HCT116 (cell line): ENCODE measurements at regions not wholly inside any gene's neighbourhood (a gene's known extent, or its start where the extent isn't known, plus 50 kb on each side); places are given as distances from the start of the nearest gene placed in this dataset.

ENCODE experiments used
- ATAC-seq: fragments of 200-7000 bp; cut with Tn5 transposase; 2 replicates; pipeline ENCODE4 v1.9.1; 2020; ENCODE audit warnings: mild to moderate bottlenecking, moderate library complexity
- BruUV-seq: library from RNA; stranded (reverse); fragments of 400-500 nt; replicated peaks from 2 replicates; lab custom pipeline; 2021; lab: Mats Ljungman, UMichigan
- CTCF ChIA-PET: fragments of 300-600 bp; sonication (Branson Sonifier 250); formaldehyde crosslinking; loops from one replicate; lab custom pipeline; 2021; ENCODE audit warnings: antibody characterized with exemption; lab: Charles Lee
- POLR2A ChIA-PET: fragments of 300-600, 350-600 bp; sonication (Branson Sonifier 250); formaldehyde crosslinking; loops from one replicate; lab custom pipeline; 2021; ENCODE audit warnings: antibody characterized with exemption; lab: Charles Lee
- RAD21 ChIA-PET, 2 experiments: fragments of 300-600 bp; sonication (Branson Sonifier 250); formaldehyde crosslinking; loops; one replicate each; lab custom pipeline; 2023; ENCODE audit warnings: low total read pairs in 2 of 2; ENCODE audit not compliant: uncharacterized antibody in 2 of 2, unreplicated experiment in 2 of 2, low non-redundant PET in 1 of 2; lab: Charles Lee
- DNase-seq: peaks from one replicate; pipeline ENCODE4 v3.0.0-alpha.2; 2010; ENCODE audit warnings: low read depth, low spot score
- H2AFZ ChIP-seq: fragments of 200-600 bp; shearing (Covaris generic), sonication (generic); 2 replicates; pipeline ENCODE4 v1.6.1; 2017; ENCODE audit warnings: low read depth, mixed run types, mixed read lengths, antibody characterized with exemption, low read length; ENCODE audit not compliant: poor library complexity, severe bottlenecking
- H3K27ac ChIP-seq: 2 replicates; pipeline ENCODE4 v1.5.1; 2012; ENCODE audit warnings: low read depth, low read length
- H3K27me3 ChIP-seq: fragments of 200-600 bp; sonication (generic); 2 replicates; pipeline ENCODE4 v1.6.1; 2016; ENCODE audit warnings: mixed run types, low read length, mixed read lengths; ENCODE audit not compliant: insufficient read depth
- H3K36me3 ChIP-seq, 2 experiments: fragments of 200-500 bp in 1 of 2; fragments of 200-600 bp in 1 of 2; sonication (Bioruptor generic) in 1 of 2; sonication (generic) in 1 of 2; 2 replicates each; pipeline versions ENCODE4 v1.5.1 to v1.6.1; 2014 to 2016; ENCODE audit warnings: low read length in 2 of 2, inconsistent platforms in 1 of 2, mixed read lengths in 1 of 2, mixed run types in 1 of 2; ENCODE audit not compliant: insufficient read depth in 2 of 2, control insufficient read depth in 1 of 2
- H3K4me1 ChIP-seq, 2 experiments: fragments of 200-600 bp in 1 of 2; sonication (generic) in 1 of 2; 2 replicates each; pipeline versions ENCODE4 v1.5.1 to v1.6.1; 2012 to 2017; ENCODE audit warnings: low read length in 2 of 2, inconsistent platforms in 1 of 2, mild to moderate bottlenecking in 1 of 2, mixed read lengths in 1 of 2, mixed run types in 1 of 2, moderate library complexity in 1 of 2; ENCODE audit not compliant: insufficient read depth in 2 of 2, control insufficient read depth in 1 of 2
- H3K4me2 ChIP-seq: fragments of 200-600 bp; sonication (generic); 2 replicates; pipeline ENCODE4 v1.6.1; 2017; ENCODE audit warnings: mixed run types, low read length, mixed read lengths
- H3K4me3 ChIP-seq, 2 experiments: fragments of 200-600 bp in 1 of 2; sonication (generic) in 1 of 2; replicated peaks in 1 of 2; 2 replicates each; pipeline ENCODE4 v1.5.1; 2011 to 2016; ENCODE audit warnings: low read length in 2 of 2, control low read depth in 1 of 2, low read depth in 1 of 2, mild to moderate bottlenecking in 1 of 2, mixed read lengths in 1 of 2, mixed run types in 1 of 2
- H3K79me2 ChIP-seq: fragments of 200-600 bp; sonication (generic); 2 replicates; pipeline ENCODE4 v1.6.1; 2017; ENCODE audit warnings: mild to moderate bottlenecking, mixed run types, low read length, moderate library complexity, mixed read lengths; ENCODE audit not compliant: insufficient read depth
- H3K9ac ChIP-seq: fragments of 200-600 bp; sonication (generic); 2 replicates; pipeline ENCODE4 v1.6.1; 2016; ENCODE audit warnings: low read length, mixed read lengths
- H3K9me2 ChIP-seq: fragments of 200-600 bp; sonication (generic), shearing (Covaris generic); 2 replicates; pipeline ENCODE4 v1.6.1; 2017; ENCODE audit warnings: mixed run types, mild to moderate bottlenecking, moderate library complexity; ENCODE audit not compliant: insufficient read depth
- H3K9me3 ChIP-seq, 2 experiments: fragments of 200-500 bp in 1 of 2; fragments of 200-600 bp in 1 of 2; sonication (Bioruptor generic) in 1 of 2; sonication (generic) in 1 of 2; 2 replicates each; pipeline ENCODE4 v1.6.1; 2014 to 2017; ENCODE audit warnings: low read length in 2 of 2, mixed read lengths in 2 of 2, inconsistent platforms in 1 of 2, low read depth in 1 of 2, mild to moderate bottlenecking in 1 of 2, mixed run types in 1 of 2, moderate library complexity in 1 of 2; ENCODE audit not compliant: control insufficient read depth in 1 of 2, insufficient read depth in 1 of 2
- H4K20me1 ChIP-seq: fragments of 200-600 bp; sonication (generic), shearing (Covaris generic); 2 replicates; pipeline ENCODE4 v1.6.1; 2017; ENCODE audit warnings: mixed run types, mild to moderate bottlenecking, moderate library complexity; ENCODE audit not compliant: insufficient read depth
- EGR1 ChIP-seq: IDR thresholded peaks from 2 replicates; pipeline ENCODE4 v1.6.1; 2012; ENCODE audit warnings: low read depth
- EZH2 ChIP-seq: fragments of 200-600 bp; sonication (generic); IDR thresholded peaks from 2 replicates; pipeline ENCODE4 v1.6.1; 2017; ENCODE audit warnings: antibody characterized with exemption, mixed run types
- POLR2A ChIP-seq: IDR thresholded peaks from 2 replicates; pipeline ENCODE4 v1.7.0; 2011; ENCODE audit warnings: borderline replicate concordance; ENCODE audit not compliant: insufficient read depth, insufficient read length; ENCODE audit errors: extremely low read depth
- SP1 ChIP-seq: IDR thresholded peaks from 2 replicates; pipeline ENCODE4 v1.6.1; 2012; ENCODE audit warnings: low read depth
- TCF7L2 ChIP-seq: IDR thresholded peaks from 2 replicates; pipeline ENCODE4 v1.7.0; 2011; ENCODE audit warnings: borderline replicate concordance, inconsistent platforms; ENCODE audit not compliant: insufficient read depth, insufficient read length; ENCODE audit errors: extremely low read depth
- ZNF274 ChIP-seq: fragments of 200-500 bp; sonication (Bioruptor generic); IDR thresholded peaks from 2 replicates; pipeline ENCODE4 v1.6.1; 2014; ENCODE audit warnings: mild to moderate bottlenecking, low read depth, low read length, inconsistent platforms
- intact Hi-C: fragments of 100-400 bp; cut with micrococcal nuclease; formaldehyde crosslinking; loops from 2 replicates; pipeline ENCODE4 v1.10.0; 2022
- TF ChIP-seq, protein P1 (sequence below): IDR thresholded peaks from 2 replicates; pipeline ENCODE4 v1.6.1; 2012; ENCODE audit warnings: low read depth
- TF ChIP-seq, protein P2 (sequence below): IDR thresholded peaks from 2 replicates; pipeline ENCODE4 v1.6.1; 2012

DNA sequence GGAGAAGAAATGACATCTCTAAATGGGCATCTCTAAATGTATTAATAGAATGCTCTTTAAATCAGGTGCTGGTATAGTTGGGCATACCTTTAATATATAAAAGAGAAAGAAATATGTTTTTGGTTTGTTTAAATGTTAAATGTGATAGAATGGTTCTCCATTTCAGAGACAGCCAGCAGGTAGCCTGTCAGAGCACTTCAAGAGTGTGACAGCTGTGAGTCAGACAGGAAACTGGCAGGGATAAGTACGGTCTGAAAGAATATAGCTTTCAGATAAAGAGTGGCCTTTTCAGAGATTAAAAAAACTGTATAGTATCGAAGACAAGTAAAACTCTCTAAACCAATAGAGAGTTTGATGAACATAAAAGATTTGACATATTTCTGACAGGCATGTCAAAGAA lies 654.1 kb downstream of the IGSF11 start (continued):
- no peak for TF ChIP-seq SP1
- no peak for TF ChIP-seq EZH2

DNA sequence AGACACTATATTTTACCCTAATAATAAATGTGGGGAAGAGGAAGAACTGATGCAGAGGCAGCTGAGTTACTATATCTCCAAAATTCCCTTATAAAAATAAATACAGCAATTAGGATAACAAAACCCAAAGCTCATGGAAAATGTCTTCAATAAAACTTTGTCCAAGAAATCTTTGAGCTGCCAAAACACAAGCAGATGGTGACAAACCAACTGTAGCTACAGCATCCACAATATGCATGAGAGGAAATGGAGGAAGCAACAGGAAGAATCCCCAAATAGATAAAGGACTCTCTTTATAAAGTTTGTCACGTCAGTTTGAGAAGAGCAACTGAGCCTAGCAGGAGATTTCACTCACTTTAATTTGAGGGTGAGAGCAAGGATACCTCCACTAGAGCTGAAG lies 638.2 kb downstream of the IGSF11 start:
- Histone ChIP-seq H3K36me3 (no peaks in the 10 kb centered on the region), H3K9me2 (no peaks in the 10 kb centered on the region), H2AFZ (no peak overlapping the region), H4K20me1 (no peaks in the 10 kb centered on the region), H3K4me2 (no peak overlapping the region), H3K27ac (no peak overlapping the region), H3K9ac (no peak overlapping the region)
- ATAC-seq (no peak), DNase-seq (no peak)
- ChIA-PET RAD21 (no interaction called here), CTCF (no interaction called here)
- TF ChIP-seq, protein P1, sequence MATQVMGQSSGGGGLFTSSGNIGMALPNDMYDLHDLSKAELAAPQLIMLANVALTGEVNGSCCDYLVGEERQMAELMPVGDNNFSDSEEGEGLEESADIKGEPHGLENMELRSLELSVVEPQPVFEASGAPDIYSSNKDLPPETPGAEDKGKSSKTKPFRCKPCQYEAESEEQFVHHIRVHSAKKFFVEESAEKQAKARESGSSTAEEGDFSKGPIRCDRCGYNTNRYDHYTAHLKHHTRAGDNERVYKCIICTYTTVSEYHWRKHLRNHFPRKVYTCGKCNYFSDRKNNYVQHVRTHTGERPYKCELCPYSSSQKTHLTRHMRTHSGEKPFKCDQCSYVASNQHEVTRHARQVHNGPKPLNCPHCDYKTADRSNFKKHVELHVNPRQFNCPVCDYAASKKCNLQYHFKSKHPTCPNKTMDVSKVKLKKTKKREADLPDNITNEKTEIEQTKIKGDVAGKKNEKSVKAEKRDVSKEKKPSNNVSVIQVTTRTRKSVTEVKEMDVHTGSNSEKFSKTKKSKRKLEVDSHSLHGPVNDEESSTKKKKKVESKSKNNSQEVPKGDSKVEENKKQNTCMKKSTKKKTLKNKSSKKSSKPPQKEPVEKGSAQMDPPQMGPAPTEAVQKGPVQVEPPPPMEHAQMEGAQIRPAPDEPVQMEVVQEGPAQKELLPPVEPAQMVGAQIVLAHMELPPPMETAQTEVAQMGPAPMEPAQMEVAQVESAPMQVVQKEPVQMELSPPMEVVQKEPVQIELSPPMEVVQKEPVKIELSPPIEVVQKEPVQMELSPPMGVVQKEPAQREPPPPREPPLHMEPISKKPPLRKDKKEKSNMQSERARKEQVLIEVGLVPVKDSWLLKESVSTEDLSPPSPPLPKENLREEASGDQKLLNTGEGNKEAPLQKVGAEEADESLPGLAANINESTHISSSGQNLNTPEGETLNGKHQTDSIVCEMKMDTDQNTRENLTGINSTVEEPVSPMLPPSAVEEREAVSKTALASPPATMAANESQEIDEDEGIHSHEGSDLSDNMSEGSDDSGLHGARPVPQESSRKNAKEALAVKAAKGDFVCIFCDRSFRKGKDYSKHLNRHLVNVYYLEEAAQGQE: no peak
- TF ChIP-seq TCF7L2: no peak
- no peak for TF ChIP-seq ZNF274
- no peak for TF ChIP-seq POLR2A
- TF ChIP-seq EGR1: no peak
- TF ChIP-seq, protein P2, sequence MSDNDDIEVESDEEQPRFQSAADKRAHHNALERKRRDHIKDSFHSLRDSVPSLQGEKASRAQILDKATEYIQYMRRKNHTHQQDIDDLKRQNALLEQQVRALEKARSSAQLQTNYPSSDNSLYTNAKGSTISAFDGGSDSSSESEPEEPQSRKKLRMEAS: no peak
- TF ChIP-seq, all 23 proteins: peak for 0
- no peaks in the 10 kb centered on the region for H3K79me2 ChIP-seq
- H3K9me3 ChIP-seq: no peaks in the 10 kb centered on the region
- BruUV-seq: no TSS peak
- H3K4me1 ChIP-seq: no peaks in the 10 kb centered on the region
- H3K4me3 ChIP-seq: no peak overlapping the region
- POLR2A ChIA-PET: no interaction called here
- intact Hi-C loops: no loop called here
- H3K27me3 ChIP-seq: no peaks in the 10 kb centered on the region
